Ovary (tissue), 7 donors: ENCODE measurements at regions not wholly inside any gene's neighbourhood (a gene's known extent, or its start where the extent isn't known, plus 50 kb on each side); places are given as distances from the start of the nearest gene placed in this dataset.

ENCODE experiments used
- DNase-seq, 5 donors: peaks; one replicate each; pipeline ENCODE4 v3.0.0-alpha.2; 2019 to 2020
- H3K27ac ChIP-seq, 2 donors: fragments of 200-600 bp; one replicate each; pipeline versions ENCODE4 v1.5.1 to v1.8.0; 2019 to 2022
- H3K27me3 ChIP-seq: fragments of 200-600 bp; one replicate; pipeline ENCODE4 v1.8.0; 2022
- H3K36me3 ChIP-seq: fragments of 200-600 bp; sonication (generic); one replicate; pipeline ENCODE4 v1.5.1; 2019
- H3K4me1 ChIP-seq: one replicate; pipeline ENCODE4 v1.8.1; 2013; ENCODE audit warnings: mild to moderate bottlenecking, moderate library complexity; ENCODE audit not compliant: insufficient read depth
- H3K4me3 ChIP-seq: fragments of 200-600 bp; sonication (generic); one replicate; pipeline ENCODE4 v1.5.1; 2017
- H3K9me3 ChIP-seq, 2 donors: fragments of 200-600 bp in 1 of 2; sonication (generic) in 1 of 2; one replicate each; pipeline versions ENCODE4 v1.5.1 to v1.8.1; 2013 to 2019; ENCODE audit warnings: mild to moderate bottlenecking in 1 of 2, moderate library complexity in 1 of 2
- EP300 ChIP-seq: sonication (generic); formaldehyde crosslinking; IDR thresholded peaks from one replicate; pipeline ENCODE4 v1.6.1; 2017; ENCODE audit warnings: antibody characterized with exemption
- POLR2A ChIP-seq: fragments of 450-650 bp; IDR thresholded peaks from one replicate; pipeline ENCODE4 v1.6.1; 2017; ENCODE audit warnings: antibody characterized with exemption, mild to moderate bottlenecking, moderate library complexity
- WGBS, 3 donors: extraction: QIAGEN DNeasy Blood & Tissue Kit in 1 of 3; methylation state at CpG; one replicate each; pipeline versions ENCODE4 v1.1.5 to v1.1.7; 2013 to 2017; 5-methylcytosine and 5-hydroxymethylcytosine counted together
- intact Hi-C, 4 donors: fragments of 100-400 bp; cut with DNase I; formaldehyde crosslinking; loops; one replicate each; pipeline versions ENCODE4 v1.11.0 to v1.15.1; 2022 to 2023
- TF ChIP-seq, protein P1 (sequence below), 3 donors: fragments of 450-650 bp in 2 of 3; fragments of 200-600 bp in 1 of 3; IDR thresholded peaks; one replicate each; pipeline versions ENCODE4 v1.5.1 to v1.8.0; 2016 to 2022; ENCODE audit warnings: antibody characterized with exemption in 3 of 3, mild to moderate bottlenecking in 1 of 3
- donor health status: DM: no; HTN: no; CAD: no; lungs with moderate emphysema.
- donor health status: DM: no; HTN: no; CAD: no.
- donor health status: Bipolar disorder and iron deficiency.
- donor health status: DM: no; HTN: no; CAD: no.
- donor health status: DM: yes; HTN: yes; CAD: no.

DNA sequence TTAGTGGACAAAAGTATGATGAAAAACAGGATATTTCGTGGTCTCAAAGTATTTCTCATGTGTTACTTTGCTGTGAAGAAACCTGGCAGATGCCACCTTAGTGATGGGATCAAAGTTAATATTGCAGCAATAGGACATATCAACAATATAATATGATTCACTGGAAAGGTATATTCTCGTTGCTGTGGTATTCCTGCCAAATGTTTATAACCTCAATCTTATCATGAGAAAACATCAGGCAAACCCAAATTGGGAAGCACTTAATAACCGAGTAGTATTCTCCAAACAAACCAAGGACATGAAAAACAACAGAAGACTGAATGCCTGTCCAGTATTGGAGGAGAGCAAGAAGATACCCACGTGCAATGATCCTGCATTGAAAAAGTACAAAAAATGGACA lies 302.6 kb upstream of the MC4R start:
- H3K4me3 ChIP-seq, result no peak overlapping the region
- WGBS, 3 donors, result 56 to 73% (median 57%) methylated on average over 4 of the region's 4 CpGs
- intact Hi-C loops, result no loop called here
- no peak overlapping the region for H3K27ac ChIP-seq
- no peak for DNase-seq
- no peaks in the 10 kb centered on the region for H3K4me1 ChIP-seq
- no peaks in the 10 kb centered on the region for H3K9me3 ChIP-seq
- no peaks in the 10 kb centered on the region for H3K36me3 ChIP-seq
- no peak for TF ChIP-seq EP300
- TF ChIP-seq POLR2A, result no peak
- TF ChIP-seq, protein P1, sequence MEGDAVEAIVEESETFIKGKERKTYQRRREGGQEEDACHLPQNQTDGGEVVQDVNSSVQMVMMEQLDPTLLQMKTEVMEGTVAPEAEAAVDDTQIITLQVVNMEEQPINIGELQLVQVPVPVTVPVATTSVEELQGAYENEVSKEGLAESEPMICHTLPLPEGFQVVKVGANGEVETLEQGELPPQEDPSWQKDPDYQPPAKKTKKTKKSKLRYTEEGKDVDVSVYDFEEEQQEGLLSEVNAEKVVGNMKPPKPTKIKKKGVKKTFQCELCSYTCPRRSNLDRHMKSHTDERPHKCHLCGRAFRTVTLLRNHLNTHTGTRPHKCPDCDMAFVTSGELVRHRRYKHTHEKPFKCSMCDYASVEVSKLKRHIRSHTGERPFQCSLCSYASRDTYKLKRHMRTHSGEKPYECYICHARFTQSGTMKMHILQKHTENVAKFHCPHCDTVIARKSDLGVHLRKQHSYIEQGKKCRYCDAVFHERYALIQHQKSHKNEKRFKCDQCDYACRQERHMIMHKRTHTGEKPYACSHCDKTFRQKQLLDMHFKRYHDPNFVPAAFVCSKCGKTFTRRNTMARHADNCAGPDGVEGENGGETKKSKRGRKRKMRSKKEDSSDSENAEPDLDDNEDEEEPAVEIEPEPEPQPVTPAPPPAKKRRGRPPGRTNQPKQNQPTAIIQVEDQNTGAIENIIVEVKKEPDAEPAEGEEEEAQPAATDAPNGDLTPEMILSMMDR (IDR thresholded peaks at IDR 0.05), result no peak
- no peaks in the 10 kb centered on the region for H3K27me3 ChIP-seq

DNA sequence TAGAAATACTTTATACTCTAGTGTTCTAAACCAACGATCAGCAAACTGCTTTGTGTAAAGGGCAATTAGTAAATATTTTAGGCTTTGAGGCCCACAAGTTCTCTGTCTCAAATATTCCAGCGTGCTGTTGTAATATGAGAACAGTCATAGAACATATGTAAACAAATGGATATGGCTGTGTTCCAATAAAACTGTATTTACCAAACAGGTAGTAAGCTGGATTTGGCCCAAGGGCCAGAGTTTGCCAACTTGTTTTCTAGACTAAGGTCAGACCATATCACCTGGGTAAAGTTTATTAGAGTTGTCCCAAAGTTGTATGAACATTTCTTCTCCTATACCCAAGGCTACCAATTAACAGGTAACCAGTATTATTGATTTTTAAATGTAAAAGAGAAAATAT lies 303.2 kb upstream of the MC4R start:
- no peak for TF ChIP-seq EP300
- Histone ChIP-seq H3K4me1 (no peaks in the 10 kb centered on the region), H3K4me3 (no peak overlapping the region), H3K9me3 (no peaks in the 10 kb centered on the region), H3K27ac (no peak overlapping the region), H3K27me3 (no peaks in the 10 kb centered on the region), H3K36me3 (no peaks in the 10 kb centered on the region)
- intact Hi-C loops, result no loop called here
- DNase-seq, result no peak
- WGBS, 3 donors, result 28 to 48% (median 29%) methylated on average over 2 of the region's 2 CpGs

DNA sequence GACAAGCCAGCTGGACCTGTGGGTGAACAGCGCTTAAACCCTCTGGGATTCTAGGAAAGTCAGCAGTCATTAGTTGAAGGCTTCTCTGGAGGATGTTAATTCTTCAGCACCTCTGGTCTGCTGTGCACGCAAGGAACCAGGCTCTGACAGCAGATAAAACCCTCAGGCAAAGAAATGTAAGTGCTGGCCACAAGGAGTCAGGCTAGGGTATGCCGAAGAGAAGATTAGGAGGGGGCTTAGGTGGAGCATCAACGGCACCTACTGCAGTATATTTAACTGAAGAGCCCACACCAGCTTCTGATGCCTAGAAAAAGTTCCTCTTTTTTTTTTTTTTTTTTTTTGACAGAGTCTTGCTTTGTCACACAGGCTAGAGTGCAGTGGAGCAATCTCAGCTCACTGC lies 304.2 kb upstream of the MC4R start:
- Histone ChIP-seq H3K4me1 (no peaks in the 10 kb centered on the region), H3K36me3 (no peaks in the 10 kb centered on the region), H3K27me3 (no peaks in the 10 kb centered on the region), H3K4me3 (no peak overlapping the region), H3K9me3 (no peaks in the 10 kb centered on the region), H3K27ac (no peak overlapping the region)
- DNase-seq, result no peak
- WGBS, 3 donors, result 42 to 60% (median 45%) methylated on average over 4 of the region's 4 CpGs
- no peak for TF ChIP-seq POLR2A
- TF ChIP-seq, protein P1 (IDR thresholded peaks at IDR 0.05), result no peak
- no peak for TF ChIP-seq EP300
- intact Hi-C loops, result no loop called here

DNA sequence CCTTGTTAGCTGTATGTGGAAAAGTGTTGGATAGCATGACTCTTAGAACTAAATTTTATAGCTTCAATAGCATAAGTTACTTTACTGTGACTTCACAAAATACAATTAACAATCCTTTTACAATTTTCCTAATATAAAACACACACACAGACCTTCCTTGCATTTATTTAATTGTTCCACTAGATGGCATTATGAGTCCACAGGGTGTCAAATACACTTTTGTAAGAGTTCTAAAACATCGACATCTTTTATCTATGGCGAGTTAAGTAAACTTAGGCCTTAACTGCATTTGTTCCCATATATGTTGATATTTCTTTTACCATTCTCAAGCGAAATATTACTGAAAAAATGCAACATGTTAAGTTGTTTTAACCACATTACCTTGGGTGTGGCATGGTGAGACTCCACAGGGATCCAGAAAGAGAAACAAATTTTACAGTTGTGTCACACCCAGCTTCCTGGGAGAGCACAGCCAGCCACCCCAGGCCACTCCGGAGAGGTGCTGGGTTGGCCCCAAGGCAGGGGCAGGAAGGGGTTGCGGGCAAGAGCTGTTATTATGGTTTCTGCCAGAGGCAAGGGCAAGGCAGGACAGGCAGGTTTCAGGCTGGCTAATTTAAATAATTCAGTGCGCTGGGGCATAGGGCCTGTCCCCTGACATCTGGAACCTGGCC lies 312.4 kb upstream of the MC4R start:
- TF ChIP-seq, protein P1 (IDR thresholded peaks at IDR 0.05), result no peak
- TF ChIP-seq POLR2A (no peak), EP300 (no peak)
- no peak overlapping the region for H3K27ac ChIP-seq
- no peaks in the 10 kb centered on the region for H3K9me3 ChIP-seq
- 30 to 37% (median 36%) methylated on average over 6 of the region's 6 CpGs for WGBS, 3 donors
- intact Hi-C loops, result no loop called here
- no peak for DNase-seq
- H3K27me3 ChIP-seq, result no peaks in the 10 kb centered on the region
- no peaks in the 10 kb centered on the region for H3K4me1 ChIP-seq
- H3K4me3 ChIP-seq, result no peak overlapping the region
- no peaks in the 10 kb centered on the region for H3K36me3 ChIP-seq

DNA sequence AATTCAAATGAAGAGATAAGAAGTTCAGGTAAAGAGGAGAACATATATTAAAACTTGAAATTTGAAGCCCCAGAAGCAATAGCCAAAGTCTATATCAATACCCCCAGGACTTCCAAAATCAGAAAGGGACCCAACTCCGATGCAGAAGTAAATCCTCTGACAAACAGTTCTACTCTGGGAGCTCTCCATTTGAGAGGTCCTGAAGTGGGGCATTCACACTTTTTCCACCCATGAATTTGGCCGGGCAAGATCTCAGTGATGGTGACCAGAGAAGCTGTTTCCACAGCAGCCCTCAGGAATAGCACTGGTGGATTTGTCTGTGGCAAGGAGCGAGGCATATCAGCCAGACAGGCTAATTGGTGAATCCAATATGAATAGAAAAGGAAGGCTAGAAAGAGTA lies 313.6 kb upstream of the MC4R start:
- 46 to 65% (median 59%) methylated on average over 3 of the region's 3 CpGs for WGBS, 3 donors
- no peaks in the 10 kb centered on the region for H3K9me3 ChIP-seq
- no peak for DNase-seq
- no peak overlapping the region for H3K4me3 ChIP-seq
- H3K27me3 ChIP-seq, result no peaks in the 10 kb centered on the region
- TF ChIP-seq EP300, result no peak
- no peak for TF ChIP-seq POLR2A
- TF ChIP-seq, protein P1 (IDR thresholded peaks at IDR 0.05), result no peak
- no peak overlapping the region for H3K27ac ChIP-seq
- no peaks in the 10 kb centered on the region for H3K4me1 ChIP-seq
- intact Hi-C loops, result no loop called here
- no peaks in the 10 kb centered on the region for H3K36me3 ChIP-seq
